Activated CD4-positive, alpha-beta T cell treated with anti-CD3 and anti-CD28 coated beads, Interleukin-10, Interleukin-2, amounts not matched to agents 100 ng/mL and 50 ng/mL, durations not matched to agents 16 hours and 8 hours (primary cell): ENCODE measurements at regions not wholly inside any gene's neighbourhood (a gene's known extent, or its start where the extent isn't known, plus 50 kb on each side); places are given as distances from the start of the nearest gene placed in this dataset.

Experiments
- DNase-seq: peaks from one replicate; pipeline ENCODE4 v3.0.0-alpha.2; 2020

DNA sequence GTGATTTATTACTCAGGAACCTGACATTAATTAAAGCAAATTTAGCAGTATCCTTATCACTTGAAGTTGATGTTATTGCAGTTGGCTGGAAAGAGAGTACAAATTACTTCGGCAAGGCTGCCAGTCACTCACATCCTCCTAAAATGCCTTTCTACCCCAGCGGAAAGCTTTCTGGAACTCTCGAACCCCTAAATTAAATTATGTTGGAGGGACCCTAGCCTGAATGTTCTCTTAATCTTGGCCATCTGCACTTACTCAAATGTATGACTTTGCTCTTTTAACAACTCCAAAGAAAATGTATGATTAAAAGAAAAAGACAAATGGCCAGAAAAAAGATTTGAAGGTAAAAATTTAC, 242.6 kb upstream of the USP25 start:
- no peak for DNase-seq

DNA sequence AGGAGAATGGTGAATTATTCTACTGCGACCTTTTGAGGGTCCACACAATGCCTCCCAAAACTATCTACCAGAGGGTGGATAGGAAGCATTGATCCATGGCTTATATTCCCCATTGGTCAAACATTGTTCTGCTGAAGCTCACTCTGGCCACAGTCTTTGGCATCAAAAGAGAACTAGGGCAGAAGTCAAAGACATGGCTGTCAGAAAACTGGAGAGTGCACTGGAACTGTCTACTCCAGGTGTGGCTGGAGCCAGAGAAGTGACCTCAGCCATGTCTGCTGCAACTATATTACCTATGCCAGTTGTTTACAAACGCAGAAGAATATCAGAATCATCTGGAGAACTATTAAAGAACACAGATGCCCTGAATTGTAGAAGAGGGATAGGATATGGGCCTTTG, 238.7 kb upstream of the USP25 start:
- DNase-seq: no peak

DNA sequence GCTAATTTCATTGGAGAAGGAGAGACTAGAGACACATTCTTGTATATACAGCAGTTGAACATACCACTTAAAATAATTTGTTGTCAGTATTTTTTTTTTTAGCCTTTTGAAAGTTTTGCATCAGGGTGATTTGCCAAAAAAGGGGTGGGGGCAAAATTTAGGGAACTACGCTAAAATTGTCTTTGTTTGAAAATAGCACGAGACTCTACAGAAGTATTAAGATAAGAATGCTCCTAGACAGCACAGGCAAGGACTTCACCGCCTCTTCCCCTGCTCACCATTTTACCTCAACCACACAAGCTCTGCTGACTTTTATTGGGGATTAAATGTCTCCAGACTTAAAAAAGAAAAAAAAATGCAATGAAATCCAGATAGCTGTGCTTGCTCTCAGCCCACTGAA, 236.1 kb upstream of the USP25 start:
- DNase-seq: no peak

DNA sequence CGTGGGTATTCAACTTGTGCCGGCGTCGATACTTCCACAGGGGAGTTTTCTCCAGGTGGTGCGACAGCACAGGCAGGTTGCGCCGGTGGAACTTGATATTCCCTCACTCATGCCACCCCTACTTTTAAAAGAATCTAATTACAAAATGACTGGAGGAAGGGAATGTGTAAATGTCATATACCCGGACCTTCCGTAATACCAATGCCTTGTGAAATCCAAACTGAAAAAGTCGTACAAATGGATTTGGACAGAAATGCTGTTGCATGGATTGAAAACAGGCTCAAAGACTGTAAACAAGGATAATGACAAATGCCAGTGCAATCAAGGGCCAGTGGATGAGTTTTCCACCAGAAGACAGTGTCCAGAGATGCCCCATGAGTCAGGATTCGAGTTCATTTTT, 235.3 kb upstream of the USP25 start:
- DNase-seq: no peak

DNA sequence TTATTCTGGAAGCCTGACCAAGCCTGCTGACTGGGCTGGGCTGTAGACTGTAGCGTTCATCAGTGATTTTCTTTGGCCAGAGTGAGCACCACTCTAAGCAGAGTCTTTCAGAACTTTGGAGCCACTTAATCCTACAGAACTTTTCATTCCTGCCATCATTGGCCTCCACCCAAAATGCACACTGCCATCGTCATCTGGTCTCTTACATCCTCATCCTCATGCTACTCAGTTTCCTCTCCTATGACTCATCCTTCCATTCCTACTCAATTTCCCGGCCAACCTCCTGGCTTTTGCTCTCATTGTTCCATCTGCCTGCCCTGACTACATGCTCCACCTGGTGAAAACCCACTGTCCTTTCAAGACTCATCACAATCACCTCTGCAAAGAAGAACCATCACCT, 233.8 kb upstream of the USP25 start:
- no peak for DNase-seq

DNA sequence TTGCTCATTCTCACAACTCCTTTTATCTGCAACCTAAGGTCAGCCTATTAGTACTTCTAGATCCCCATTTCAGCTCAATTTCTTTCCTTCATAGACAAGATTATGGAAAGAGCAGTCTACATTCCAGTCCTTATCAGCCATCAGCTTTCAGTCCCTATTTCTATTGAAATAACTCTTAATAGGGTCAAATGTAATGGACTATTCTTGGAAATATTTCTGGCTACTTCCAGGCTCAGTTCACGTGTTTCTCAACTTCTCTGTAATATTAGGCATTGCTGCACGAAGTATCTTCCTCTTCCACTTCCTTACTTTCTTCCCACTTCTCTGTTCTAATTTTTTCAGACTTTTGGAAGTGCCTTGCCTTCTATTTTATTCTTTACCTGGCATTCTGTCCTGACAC, 232.9 kb upstream of the USP25 start:
- DNase-seq: no peak

DNA sequence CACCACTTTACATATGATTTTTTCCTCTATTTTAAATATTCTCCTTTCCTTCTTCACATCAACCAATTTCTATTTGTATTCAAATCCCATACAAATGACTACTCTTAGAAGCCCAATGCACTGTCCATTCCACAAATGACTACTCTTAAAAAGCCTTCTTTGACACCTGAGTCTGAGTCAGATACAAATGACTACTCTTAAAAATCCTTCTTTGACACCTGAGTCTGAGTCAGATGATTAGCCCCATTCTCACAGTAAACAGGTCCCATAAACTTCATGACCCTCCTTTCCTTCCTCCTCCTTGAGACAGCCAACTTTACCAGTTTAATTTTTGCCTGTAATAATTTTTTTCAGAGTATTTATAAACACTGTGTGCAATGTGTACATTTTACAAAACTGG, 231.3 kb upstream of the USP25 start:
- no peak for DNase-seq

DNA sequence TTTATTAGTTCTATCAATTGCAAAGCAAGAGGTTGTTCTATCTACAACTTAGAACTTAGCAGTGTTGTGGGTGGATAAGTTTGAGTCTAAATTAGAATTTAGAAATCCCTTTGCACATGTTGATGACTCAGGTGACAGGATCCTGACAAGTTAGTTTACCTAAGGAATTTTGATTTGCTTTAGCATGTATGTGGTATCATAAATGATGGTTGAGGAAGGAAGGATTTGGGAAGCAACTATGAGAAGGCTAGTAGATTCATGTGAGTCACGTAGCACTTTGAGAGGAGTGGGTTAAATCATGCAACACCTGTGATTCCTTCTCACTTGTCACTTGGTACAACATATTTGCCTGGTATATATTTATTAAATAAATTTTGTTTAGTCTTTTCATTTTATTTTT, 223.7 kb upstream of the USP25 start:
- no peak for DNase-seq

DNA sequence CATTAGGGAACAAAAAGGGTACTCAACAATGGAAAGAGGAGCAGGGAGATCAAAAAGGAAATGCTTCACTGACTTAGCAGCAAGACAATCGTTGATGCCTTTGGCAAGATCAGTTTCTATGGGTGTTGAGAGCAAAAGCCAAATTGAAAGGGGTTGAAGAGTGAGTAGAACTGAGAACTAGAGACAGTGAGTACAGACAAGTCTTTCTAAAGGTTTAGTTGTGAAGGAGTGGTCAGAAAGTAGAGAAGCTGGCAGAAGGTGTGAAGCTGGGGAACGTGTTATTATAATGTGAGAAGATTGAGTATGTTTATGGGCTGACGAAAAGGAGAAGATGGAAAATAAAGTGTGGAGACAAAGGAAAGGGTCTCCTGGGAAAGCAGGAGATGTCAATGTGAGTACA, 221.2 kb upstream of the USP25 start:
- DNase-seq: no peak

DNA sequence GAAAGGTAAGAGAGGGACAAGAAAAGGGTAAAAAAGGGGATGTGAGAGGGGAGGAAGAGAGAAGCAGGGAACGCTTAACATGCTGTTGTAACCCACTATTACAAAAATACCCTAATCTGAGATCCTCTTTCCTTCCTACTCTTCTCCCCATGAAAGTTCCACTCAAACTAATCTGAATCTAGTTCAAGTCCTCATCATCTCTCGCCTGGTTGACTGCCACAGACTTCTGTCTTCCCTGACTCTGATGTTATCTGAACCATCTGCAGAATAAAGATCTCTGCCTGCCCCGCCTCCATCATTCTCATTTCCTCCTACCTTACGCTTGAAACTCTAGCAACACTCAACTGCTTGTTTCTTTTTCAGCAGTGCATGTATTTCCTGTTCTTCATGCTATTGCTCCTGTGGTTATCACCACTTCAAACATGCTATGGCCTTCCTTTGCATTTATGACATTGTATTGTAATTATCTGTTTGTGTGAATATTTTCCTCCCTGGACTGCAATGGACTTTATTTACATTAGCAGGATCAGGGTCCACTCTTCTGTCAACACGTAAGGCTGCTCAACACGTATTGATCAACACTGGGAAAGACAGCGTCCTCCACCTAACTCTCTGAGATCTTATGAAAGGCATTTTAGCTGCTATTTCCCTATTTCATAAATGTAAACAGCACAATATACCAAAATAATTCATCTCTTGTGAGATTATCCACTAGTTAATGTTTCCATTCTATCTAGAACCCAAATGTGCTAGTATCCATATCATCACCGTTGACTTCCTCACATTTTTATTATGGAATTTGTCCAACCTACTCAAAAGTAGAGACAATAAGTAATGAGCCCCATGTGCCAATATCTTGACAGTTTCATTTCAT, 215.5 kb upstream of the USP25 start:
- DNase-seq: peak; percentile 53

DNA sequence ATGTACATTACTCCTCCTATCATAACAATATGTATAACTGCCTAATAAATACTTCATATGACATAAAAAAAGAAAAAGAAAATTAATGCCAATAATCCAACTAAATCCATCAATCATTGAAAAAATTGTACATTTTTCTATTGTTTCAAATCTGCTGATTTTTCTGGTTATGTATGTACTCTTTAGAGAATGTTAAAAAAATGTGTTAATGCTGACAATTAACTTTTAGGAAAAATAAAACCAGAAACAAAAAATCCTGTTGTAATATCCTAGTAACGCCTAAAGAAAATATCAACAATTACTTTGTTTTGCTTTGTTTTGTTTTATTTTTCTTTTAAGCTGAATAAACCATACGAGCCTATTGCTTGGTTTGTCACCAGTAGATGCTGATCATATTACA, 213.9 kb upstream of the USP25 start:
- DNase-seq: no peak

DNA sequence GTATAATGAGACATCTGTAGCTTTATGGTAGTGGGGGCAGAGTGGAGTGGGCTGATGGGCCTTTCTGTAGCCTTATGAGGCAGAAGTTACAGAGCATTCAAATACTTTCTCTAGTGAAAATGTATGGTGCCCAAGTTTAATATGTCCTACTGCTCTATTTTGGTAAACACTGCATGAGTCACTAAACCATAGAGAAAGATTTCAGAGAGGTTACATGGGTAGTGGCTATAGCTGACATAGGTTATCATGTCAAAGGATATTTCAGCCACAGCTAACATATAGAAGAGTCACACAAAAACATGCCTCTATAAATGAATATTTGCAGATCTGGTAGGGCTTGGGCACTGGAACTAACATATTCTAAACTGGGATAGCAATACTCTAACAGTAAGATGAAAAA, 212.4 kb upstream of the USP25 start:
- DNase-seq: no peak

DNA sequence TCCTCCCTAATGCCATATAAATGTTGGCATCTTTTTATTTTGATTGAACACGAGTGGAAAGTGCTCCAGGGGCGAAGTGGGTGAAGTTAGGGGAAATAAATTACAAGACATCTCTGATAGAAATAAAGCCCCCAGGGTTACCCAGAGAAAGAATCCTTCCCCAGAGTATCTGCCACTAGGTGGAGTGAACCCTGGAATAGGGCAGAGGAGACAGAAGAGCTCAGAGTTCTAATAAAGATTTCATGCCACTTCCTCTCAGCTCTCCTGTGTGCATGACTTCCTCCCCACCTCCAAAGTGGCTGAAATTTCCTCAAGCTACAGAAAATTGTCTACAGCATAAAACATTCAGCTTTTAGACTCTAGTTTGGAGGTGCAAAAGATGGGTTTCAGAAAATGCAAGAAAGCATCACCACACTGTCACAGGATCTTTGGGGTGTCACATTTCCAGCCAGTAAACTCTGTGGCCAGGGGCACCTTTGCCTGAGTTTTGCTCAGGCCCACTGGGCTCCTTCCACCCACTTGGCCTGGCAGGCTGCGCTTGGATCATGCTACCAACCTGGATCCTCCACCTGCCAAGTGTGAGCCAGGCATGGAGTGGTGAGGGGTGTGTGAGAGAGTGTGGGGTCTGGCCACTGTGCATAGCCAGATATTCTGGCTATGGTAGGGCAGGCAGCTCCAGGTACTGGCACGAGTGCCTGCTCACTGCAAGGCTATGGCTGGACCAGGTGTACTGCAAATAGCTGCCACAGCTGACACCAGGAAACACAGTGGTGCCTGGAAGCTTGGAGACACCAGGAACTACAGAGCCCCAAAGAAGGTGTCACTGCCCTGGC, 208.8 kb upstream of the USP25 start:
- DNase-seq: no peak

DNA sequence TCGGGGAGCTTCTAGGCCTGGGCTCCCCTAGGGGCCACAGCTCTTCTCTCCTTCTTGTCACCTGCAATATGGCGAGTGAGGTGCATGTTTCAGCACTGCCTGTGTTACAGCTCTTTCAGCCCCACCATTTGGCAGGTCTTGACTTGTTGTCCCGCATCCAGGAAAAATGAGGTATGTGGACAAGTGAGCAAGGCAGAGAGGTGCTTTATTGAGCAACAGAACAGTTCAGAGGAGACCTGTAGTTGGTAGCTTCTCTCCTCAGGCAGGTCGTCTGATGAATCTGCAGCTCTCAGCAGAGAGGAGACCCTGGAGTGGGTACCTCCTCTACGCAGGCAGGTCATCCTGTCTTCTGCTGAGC, 208.2 kb upstream of the USP25 start:
- DNase-seq: no peak

DNA sequence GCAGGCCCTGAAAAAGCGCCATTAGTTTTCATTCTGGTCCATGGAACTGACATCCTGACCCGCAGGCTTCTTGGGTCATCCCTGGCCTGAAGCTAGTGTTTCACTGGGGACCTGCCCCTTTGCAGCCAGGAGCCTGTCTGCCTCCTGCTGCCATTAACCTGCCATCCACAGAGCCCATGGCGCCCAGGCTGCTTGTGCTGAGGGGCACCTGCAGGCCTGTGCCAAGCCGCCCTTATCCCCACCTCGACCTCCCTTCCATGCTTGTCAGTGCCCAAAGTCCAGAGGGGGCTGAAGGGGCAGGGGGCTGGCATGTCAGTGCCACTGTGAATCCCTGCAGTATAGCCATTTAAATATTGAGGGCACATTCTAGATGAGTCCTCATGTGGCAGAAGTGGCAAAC, 207.6 kb upstream of the USP25 start:
- no peak for DNase-seq

DNA sequence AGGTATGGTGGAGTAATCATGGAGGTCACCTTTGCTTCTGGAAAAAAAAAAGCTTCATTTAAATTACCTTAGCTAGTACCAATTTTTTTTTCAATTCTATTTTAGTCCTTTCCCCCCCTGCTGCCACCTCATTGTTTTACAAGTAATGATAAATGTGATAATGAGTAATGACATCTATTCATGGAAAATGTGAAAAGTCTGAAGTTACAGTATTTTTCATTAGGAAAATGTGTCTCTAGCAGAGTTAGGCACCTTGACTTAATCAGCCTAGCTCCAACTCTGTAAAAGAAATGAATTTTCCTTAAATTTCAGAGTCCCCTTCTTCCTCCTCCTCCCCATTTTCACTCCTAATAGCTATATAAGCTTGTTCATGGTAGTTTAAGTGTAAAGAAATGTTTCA, 204.9 kb upstream of the USP25 start:
- no peak for DNase-seq

DNA sequence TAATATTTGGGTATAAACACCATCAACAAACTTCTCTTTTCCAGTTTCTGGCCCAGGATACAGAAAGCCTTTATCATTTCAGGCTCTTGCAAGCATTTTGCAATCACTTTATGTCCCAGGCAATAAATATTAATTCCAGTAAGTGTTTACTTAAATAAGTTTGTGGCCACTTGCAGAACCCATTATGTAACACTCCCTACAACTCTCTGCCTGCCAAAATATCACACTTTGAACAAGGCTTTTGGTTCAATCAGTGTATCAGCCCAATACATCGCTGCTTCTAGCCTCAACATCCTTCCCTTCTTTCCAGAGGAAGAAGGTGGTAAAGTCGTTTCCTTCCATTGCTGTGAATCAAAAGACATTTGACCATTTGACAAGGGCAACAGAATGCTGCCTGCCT, 203.0 kb upstream of the USP25 start:
- DNase-seq: no peak

DNA sequence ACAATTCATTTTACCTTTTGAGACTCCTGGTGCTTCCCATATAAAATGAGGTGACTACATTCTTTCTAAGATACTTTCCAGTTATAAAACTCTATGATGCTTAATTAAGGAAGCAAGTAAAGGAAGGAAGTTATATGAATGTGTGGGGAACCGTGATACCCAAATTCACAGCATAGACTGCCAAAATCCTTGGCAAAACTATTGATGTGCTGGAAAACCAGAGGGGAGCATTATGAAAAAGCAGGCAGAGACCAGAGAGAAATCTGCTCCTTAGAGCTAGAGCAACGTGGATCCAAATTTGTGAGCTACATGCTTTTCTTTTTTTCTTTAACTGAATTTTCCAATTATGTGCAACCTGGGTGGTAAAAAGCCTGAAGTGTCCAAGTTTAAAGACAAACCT, 201.4 kb upstream of the USP25 start:
- no peak for DNase-seq

DNA sequence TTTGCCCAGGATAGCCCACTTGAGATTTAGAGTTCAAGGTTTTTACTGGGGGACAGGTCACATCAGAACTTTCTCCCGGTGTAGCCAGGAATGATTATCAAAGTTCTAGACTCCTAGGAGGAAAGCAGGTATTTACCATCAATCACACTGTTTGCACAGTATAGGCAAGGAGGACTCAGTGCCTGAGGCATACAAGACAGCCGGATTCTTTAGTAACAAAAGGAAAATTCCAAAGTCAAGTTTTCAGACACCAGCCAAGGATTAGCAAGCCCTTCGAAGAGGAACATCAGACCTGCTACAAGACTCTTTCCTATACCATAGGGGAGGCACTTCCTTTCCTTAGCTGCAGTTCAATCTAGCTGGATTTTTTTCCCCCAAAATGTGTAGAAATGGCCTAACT, 197.8 kb upstream of the USP25 start:
- DNase-seq: no peak

DNA sequence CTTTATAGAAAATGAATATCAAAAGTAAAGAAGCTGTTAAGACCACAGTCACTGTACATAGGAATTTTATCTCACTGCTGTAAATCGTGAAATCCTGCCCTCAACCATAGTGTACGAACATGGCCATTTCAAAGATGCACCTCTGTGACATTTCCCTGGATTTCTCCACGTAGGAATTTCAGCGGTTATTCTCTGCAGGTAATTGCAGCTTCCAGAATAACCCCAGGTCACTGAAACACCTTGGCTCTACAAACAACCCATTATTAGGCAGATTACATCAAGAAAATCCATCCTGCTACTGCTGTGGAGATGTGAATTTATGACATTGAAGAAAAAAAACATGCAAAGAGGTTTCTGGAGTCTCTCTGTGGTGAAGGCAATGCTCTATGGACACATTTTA, 196.2 kb upstream of the USP25 start:
- no peak for DNase-seq

DNA sequence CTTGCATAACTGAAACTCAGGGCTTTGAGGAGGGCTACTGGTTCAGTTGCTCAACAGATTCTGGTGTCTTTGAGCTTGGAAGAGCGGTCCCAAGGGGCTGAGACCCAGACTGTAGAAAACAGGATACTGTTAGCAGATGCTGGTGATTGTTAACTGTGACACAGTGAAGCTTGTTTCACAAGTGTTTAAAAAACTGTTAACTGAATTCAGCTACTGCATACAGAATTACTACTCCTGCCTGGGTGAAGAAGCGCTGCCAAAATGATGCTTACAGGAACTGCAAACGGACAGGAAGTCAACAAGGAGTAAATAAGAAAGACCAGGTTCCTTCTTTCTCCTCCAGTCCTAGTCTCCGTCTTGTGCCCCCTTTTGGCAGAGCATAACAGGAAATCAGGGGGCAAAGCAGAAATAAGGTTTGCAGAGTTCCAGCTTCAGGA, 195.3 kb upstream of the USP25 start:
- DNase-seq: no peak

DNA sequence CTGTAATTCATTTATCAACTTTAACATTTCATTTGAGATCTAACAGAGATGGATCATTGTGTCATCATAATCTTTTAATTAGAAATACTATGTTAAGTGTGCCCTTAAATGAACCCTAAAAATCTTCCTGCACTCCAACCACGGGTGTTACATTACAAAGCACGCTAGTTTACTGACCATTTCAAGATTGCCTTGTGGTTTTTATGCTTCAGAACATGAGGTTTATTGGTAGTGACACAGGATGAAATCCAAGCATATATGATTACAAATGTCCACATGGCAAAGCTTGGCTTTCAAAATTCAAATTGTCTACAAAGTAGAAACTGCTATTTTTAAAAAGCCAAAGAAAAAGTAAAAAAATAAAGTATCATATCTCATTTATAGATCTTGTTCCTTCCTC, 190.4 kb upstream of the USP25 start:
- DNase-seq: no peak

DNA sequence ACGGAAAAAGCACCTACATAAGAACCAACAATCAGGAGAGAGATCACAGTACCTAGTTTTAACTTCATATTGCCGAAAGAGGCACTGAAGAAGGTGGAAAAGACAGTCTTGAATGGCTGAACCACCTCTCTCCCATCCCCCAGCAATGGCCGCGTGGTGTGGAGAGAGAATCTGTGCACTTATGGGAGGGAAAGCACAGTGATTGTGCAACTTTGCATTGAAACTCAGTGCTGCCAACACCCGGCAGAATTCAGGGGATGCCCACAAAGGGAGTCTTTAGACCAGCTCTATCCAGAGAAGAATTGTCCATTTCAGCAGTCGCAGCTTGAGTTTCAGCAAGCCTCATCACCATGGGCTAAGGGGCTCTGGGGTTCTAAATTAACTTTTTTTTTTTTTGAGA, 186.3 kb upstream of the USP25 start:
- DNase-seq: no peak

DNA sequence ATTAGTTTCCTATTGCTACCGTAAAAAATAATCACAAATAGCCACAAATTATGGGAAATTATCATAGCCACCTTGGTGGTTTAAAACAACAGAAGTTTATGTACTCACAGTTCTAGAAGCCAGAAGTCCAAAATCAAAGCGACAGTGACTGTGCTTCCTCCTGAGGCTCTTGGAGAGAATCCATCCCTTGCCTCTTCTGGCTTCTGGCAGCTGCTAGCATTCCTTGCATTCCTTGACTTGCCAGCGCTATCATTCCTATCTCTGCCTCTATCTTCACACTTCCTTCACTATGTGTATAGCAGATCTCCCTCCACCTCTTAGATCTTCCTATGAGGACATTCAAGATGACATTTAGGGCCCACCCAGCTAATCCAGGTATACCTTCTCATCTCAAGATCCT, 180.1 kb upstream of the USP25 start:
- no peak for DNase-seq
